HG02973 (cell line): ENCODE measurements at regions not wholly inside any gene's neighbourhood (a gene's known extent, or its start where the extent isn't known, plus 50 kb on each side); places are given as distances from the start of the nearest gene placed in this dataset.
"Not testable (repeated sequence)": the region's sequence is repeated elsewhere in the genome, so short reads cannot be mapped to it uniquely, and the experiment has no call there.

Source experiments
- ATAC-seq: cut with Tn5 transposase; IDR thresholded peaks from one replicate; pipeline ENCODE4 v1.9.1; 2021; ENCODE audit warnings: moderate library complexity; ENCODE audit not compliant: unreplicated experiment

GRCh38 chr12:125860672-125861288 lies 795.5 kb downstream of the AACS start:
- ATAC-seq = no peak

- no peak for ATAC-seq
Observed at GRCh38 chr12:125861299-125862281, 796.4 kb downstream of the AACS start.

GRCh38 chr12:125865236-125865635 lies 800.0 kb downstream of the AACS start:
- ATAC-seq = not testable (repeated sequence)

GRCh38 chr12:125871811-125872594 lies 806.8 kb downstream of the AACS start:
- no peak for ATAC-seq

- no peak for ATAC-seq
Observed at GRCh38 chr12:125873016-125873415, 807.8 kb downstream of the AACS start.

GRCh38 chr12:125878483-125878882 lies 813.2 kb downstream of the AACS start:
- no peak for ATAC-seq

- ATAC-seq = no peak
Observed at GRCh38 chr12:125882141-125882540, 816.9 kb downstream of the AACS start.

GRCh38 chr12:125888921-125889320 lies 823.7 kb downstream of the AACS start:
- ATAC-seq = no peak

GRCh38 chr12:125889742-125890141 lies 824.5 kb downstream of the AACS start:
- ATAC-seq = no peak

- no peak for ATAC-seq
Observed at GRCh38 chr12:125890366-125890905, 825.2 kb downstream of the AACS start.

- ATAC-seq = no peak
Observed at GRCh38 chr12:125890971-125891370, 825.7 kb downstream of the AACS start.

GRCh38 chr12:125892276-125892675 lies 827.0 kb downstream of the AACS start:
- no peak for ATAC-seq

- no peak for ATAC-seq
Observed at GRCh38 chr12:125902991-125903390, 837.8 kb downstream of the AACS start.

- ATAC-seq = no peak
Observed at GRCh38 chr12:125907351-125907750, 842.1 kb downstream of the AACS start.

GRCh38 chr12:125919856-125920470 lies 854.7 kb downstream of the AACS start:
- no peak for ATAC-seq

GRCh38 chr12:125922330-125922729 lies 857.1 kb downstream of the AACS start:
- no peak for ATAC-seq

- no peak for ATAC-seq
Observed at GRCh38 chr12:125936502-125936901, 871.3 kb downstream of the AACS start.

GRCh38 chr12:125944446-125944845 lies 879.2 kb downstream of the AACS start:
- ATAC-seq = no peak

GRCh38 chr12:125949471-125949870 lies 884.2 kb downstream of the AACS start:
- no peak for ATAC-seq

GRCh38 chr12:125954362-125954761 lies 889.1 kb downstream of the AACS start:
- no peak for ATAC-seq

- no peak for ATAC-seq
Observed at GRCh38 chr12:125956186-125956585, 891.0 kb downstream of the AACS start.
